Gastrocnemius medialis (tissue), 4 donors: ENCODE measurements at regions not wholly inside any gene's neighbourhood (a gene's known extent, or its start where the extent isn't known, plus 50 kb on each side); places are given as distances from the start of the nearest gene placed in this dataset.

Experiments used
- CTCF ChIP-seq, 5 experiments: fragments of 450-650 bp in 3 of 5; fragments of 200-600 bp in 2 of 5; sonication (generic) in 2 of 5; IDR thresholded peaks in 4 of 5; conservative IDR thresholded peaks in 1 of 5; 1 replicate in 4 of 5; 2 replicates in 1 of 5; pipeline ENCODE4 v1.5.1; 2016 to 2019; ENCODE audit warnings: antibody characterized with exemption in 5 of 5, mild to moderate bottlenecking in 3 of 5, moderate library complexity in 3 of 5
- POLR2A ChIP-seq, 2 donors: fragments of 450-650 bp; IDR thresholded peaks; one replicate each; pipeline ENCODE4 v1.6.1; 2017; ENCODE audit warnings: antibody characterized with exemption in 2 of 2, mild to moderate bottlenecking in 2 of 2, moderate library complexity in 2 of 2

GRCh38 chr5:89168766-89169165 lies 285.8 kb upstream of the MEF2C start:
- TF ChIP-seq CTCF (IDR thresholded peaks at IDR 0.05 in 4 of 5, conservative IDR thresholded peaks at IDR 0.05 in 1 of 5) (no peak), POLR2A (IDR thresholded peaks at IDR 0.05) (no peak)
